HG03103 (cell line): ENCODE measurements at regions not wholly inside any gene's neighbourhood (a gene's known extent, or its start where the extent isn't known, plus 50 kb on each side); places are given as distances from the start of the nearest gene placed in this dataset.
"Not testable (repeated sequence)": the region's sequence is repeated elsewhere in the genome, so short reads cannot be mapped to it uniquely, and the experiment has no call there.

Source experiments
- ATAC-seq: cut with Tn5 transposase; IDR thresholded peaks from one replicate; pipeline ENCODE4 v1.9.1; 2021; ENCODE audit warnings: low read depth; ENCODE audit not compliant: unreplicated experiment

- ATAC-seq: not testable (repeated sequence)
Observed at GRCh38 chr1:109857702-109858101, 52.9 kb upstream of the CSF1 start.

DNA sequence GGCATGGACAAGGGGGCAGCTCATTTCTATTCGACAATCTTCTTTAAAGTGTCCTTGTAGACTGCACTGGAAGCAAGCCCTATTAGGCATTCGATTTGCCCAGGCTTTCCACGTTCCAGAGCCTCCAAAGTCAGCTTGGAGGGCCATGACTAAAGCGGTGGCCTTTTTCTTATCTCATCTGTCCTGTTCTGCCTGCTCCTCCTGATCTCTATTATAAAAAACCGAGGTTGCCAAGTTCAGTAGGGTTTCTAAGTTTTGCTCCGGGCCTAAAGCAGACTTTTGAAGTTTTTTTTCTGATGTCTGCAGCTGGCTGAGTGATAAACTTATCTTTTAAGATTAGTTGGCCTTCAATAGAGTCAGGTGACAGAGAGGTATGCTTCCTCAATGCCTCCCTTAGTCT is 54.7 kb upstream of the CSF1 start:
- not testable (repeated sequence) for ATAC-seq

DNA sequence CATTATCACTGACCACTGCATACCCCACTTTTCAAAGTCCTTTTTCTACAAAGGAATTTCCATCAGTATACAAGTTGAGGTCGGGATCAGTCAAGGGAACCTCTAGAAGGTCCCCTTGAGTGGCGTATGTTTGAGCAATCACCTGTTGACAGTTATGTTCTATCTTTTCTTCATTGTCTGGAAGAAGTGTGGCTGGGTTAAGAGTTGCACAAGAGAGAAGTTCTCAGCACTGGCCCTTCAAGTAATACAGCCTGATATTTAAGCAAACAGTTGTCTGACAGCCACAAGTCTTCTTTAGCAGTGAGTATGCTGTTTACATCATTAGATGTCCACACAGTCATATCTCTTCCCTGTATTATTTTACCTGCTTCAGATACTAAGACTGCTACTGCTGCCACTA is 56.7 kb upstream of the CSF1 start:
- not testable (repeated sequence) for ATAC-seq

DNA sequence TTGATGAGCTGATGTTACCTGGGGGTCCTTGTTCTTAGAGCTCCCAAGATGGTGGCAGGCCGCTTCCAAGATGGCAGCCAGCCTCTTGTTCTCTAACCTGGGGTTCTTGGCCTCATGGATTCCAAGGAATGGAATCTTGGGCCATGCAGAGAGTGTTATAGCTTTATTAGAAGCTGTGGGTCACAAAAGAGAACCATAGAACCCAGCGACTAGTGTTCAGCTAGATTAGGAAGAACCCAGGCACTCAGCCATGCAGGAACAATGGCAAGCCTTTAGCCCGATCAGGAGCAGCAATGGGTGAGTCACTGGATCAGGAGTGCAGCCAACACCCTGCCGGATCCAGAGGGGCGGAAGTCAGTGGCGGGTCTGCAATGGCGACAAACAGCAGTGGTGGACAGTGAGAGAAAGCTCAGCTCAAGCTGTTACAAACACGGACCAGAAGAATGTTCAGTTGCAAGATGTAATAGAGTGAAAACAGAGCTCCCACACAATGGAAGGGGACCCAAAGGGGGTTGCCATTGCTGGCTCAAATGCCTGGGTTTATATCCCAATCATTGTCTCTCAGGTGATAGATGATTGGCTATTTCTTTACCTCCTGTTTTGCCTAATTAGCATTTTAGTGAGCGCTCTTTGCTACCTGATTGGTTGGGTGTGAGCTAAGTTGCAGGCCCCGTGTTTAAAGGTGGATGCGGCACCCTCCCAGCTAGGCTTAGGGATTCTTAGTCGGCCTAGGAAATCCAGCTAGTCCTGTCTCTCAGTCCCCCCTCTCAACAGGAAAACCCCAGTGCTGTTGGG is 58.2 kb upstream of the CSF1 start:
- not testable (repeated sequence) for ATAC-seq

- no peak for ATAC-seq
Observed at GRCh38 chr1:109850827-109851226, 59.8 kb upstream of the CSF1 start.

GRCh38 chr1:109850194-109850593 is 60.5 kb upstream of the CSF1 start:
- ATAC-seq: no peak

- ATAC-seq: no peak
Observed at GRCh38 chr1:109849655-109850054, 61.0 kb upstream of the CSF1 start.

GRCh38 chr1:109847251-109847650 is 63.4 kb upstream of the CSF1 start:
- no peak for ATAC-seq

DNA sequence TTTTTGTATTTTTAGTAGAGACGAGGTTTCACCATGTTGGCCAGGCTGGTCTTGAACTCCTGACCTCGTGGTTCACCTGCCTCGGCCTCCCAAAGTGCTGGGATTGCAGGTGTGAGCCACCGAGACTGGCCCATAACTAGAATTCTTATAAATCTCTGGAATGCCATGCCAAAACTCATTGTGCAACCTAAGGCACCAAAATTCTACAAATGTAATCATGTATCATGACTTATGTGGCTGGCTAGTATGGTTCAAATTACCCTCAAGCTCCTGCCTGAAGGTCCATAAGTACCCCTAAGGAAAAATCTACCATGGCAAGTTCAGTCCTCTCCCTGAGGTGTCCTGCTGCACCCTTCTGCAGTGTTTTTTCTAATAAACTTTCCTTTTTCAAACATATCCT is 63.8 kb upstream of the CSF1 start:
- no peak for ATAC-seq

GRCh38 chr1:109846162-109846561 is 64.5 kb upstream of the CSF1 start:
- no peak for ATAC-seq

GRCh38 chr1:109845658-109846057 is 65.0 kb upstream of the CSF1 start:
- no peak for ATAC-seq

GRCh38 chr1:109844609-109845008 is 66.0 kb upstream of the CSF1 start:
- no peak for ATAC-seq

DNA sequence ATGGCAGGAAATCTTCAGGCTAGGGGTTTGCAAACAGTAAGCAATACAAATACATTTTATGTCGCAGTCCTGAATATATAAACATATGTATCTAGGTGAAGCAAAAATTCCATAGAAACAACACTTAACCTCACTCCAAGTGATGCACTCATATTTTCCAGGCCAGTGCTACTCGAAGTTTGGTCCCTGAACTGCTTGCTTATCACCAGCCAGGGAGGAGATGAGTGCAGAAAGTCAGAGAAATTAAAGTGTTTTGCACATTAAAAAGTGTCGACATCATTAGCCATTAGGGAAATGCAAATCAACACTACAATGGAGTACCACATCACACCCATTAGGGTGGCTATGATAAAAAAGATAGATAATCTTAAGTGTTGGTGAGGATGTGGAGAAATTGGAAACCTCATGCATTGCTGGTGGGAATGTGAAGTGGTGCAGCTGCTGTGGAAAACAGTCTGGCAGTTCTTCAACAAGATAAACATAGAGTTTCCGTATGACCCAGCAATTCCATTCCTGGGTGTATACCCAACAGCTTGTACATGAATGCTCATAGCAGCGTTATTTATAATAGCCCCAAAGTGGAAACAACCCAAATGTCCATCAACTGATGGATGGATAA is 70.5 kb upstream of the CSF1 start:
- ATAC-seq: no peak

DNA sequence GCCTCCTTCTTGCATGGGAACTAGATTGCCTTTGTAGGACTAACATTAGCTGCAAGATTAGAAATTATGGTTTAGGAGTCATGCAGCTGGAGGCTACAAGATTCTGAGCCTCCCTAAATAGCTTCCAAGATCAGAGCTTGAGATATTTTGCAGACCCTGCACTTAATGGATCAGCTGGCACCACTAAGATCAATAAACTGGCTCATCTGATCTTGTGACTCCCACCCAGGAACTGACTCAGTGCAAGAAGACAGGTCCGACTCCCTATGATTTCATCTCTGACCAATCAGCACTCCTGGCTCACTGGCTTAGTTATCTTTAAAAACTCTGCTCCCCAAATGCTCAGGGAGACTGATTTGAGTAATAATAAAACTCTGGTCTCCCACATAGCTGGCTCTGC is 71.4 kb upstream of the CSF1 start:
- not testable (repeated sequence) for ATAC-seq

DNA sequence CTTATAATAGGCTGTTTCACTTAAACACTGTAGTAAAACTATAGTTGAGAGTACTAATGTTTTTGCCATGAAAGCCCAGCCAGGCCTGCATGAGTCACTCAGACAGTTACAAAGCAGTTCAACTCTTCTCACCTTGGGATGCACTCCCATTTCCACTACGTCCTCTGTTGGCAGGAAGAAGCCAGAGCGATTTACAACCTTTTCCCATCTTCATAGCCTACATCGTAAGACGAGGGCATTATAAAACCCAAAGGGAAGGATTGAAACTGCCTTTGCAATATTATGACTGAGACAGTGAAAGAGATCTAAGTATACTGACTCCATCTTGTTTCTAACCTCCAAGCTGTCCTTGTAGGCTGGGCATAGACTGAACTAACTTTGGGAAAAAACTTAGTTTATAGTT is 71.8 kb upstream of the CSF1 start:
- ATAC-seq: no peak

DNA sequence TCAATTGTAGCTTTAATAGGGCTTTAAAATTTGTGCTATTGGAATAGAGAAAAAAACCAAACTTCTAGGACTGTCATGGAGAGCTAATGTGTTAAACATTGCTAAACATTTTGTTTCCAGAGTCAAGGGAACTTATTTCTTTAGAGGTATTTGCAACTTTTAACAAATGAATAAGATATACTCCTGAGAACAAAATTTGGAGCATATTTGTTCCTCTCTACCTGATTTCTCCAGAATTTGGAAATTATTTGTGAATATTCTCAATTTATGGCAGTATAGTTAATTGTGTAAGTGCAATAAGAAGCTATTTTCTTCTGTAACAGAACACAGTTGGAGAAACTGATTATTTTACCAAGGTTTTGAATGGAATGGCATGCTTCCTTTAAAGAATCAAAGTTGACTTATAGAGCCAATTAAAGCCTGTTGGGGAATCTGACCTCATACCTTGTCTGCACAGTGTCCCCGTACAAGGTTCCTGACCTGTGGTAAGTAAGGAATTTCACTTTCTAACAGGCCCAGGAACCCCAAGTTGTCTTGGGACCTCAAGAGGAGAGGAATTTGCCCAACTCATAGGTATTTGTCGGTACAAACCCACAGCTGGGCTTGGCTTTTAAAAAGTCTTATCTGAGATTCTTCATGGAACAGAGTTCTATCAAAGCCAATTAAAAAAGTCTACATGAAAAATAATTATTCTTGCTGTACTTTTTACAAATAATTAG is 72.6 kb upstream of the CSF1 start:
- ATAC-seq: no peak

DNA sequence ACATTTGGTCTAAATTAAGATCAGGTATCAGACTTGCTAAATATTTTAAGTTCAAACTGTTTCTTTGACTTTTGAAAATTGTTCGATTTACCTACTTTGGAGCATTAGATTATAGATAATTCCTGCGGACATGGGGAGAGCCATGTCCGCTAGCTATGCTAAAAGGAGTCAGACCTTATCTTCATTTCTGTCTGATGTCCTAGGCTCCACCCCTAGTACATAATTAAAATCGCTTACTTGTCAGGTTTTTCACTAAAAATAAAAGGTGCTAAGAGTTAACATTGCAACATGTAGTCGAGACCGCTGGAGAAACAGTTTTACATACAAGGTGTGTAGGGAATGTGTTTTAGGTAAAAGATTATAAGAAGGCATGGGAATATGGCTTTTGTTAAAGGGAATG is 71.9 kb upstream of the EPS8L3 start:
- ATAC-seq: not testable (repeated sequence)

DNA sequence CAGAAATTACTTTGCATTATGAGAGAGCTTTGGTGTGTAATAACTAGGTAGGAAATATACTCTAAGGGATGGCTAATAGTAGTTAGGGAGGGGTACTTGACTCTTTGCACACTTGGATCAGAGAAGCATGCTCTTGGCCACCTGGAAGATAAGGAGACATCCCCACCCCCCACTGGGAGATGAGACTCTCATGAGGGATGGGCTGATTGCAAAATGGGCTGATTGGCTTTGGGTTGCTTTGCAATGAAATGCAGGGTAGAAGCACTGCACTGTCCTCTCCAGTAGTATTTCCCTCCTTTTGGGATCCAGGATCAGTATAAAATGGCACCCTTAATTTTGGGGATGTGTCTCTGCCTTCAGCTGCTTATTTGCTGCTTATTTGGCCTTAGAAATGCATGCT is 71.2 kb upstream of the EPS8L3 start:
- no peak for ATAC-seq

GRCh38 chr1:109832945-109833344 is 69.2 kb upstream of the EPS8L3 start:
- ATAC-seq: no peak

DNA sequence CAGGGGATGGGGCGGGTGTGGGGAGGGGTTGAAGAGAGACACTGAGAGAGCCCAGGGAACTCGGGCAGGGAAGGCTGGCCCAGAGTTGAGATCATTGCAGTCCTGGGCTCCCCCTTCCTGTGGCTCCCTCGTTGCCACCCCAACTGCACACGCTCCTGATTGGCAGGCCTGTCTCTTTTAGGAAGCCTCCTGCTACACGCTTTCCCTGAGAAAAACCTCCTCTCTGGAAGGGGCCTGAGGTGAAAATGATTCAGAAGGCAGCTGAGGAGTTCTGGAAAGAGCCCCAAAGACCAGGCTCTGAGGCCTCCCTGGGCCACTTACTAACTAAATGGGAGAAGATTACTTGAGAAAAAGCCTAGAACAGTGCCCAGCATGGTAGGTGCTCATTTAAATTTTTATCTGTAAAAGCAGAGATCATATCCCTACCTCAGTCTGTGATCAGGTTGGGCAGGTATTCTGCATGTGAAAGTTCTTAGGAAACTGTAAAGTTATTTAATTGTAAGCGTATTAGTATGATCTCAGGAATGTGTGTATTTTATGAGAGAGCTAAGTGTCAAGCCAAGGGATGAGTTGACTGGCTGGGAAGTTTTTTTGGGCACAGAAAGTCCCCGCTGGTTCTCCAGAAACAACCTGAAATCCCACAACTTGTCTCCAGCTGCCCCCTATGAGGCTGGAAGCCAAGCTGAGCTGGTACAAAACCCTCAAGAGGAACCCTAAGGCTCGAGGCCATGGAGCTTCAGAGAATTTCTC is 65.2 kb upstream of the EPS8L3 start:
- no peak for ATAC-seq

GRCh38 chr1:109827986-109828385 is 64.3 kb upstream of the EPS8L3 start:
- no peak for ATAC-seq
